ENCODE measurements at regions not wholly inside any gene's neighbourhood (a gene's known extent, or its start where the extent isn't known, plus 50 kb on each side); places are given as distances from the start of the nearest gene placed in this dataset.

GRCh38 chr4:54844911-54845310, 187.2 kb downstream of the KIT start:
- Histone ChIP-seq H3K27me3 (no peaks in the 10 kb centered on the region), H3K4me3 (no peak overlapping the region), H3K27ac (no peak overlapping the region), H3K36me3 (no peaks in the 10 kb centered on the region), H3K9me3 (no peaks in the 10 kb centered on the region), H3K4me1 (no peaks in the 10 kb centered on the region)
- no peak for TF ChIP-seq CTCF (IDR thresholded peaks at IDR 0.05)
- intact Hi-C loops (cut with DNase I) = no loop called here
- ATAC-seq (no peak), DNase-seq (no peak)

GRCh38 chr4:54843946-54844345, 186.2 kb downstream of the KIT start:
- no peak overlapping the region for H3K27ac ChIP-seq
- H3K4me1 ChIP-seq = no peaks in the 10 kb centered on the region
- H3K36me3 ChIP-seq = no peaks in the 10 kb centered on the region
- no peaks in the 10 kb centered on the region for H3K9me3 ChIP-seq
- no peaks in the 10 kb centered on the region for H3K27me3 ChIP-seq
- no peak for ATAC-seq
- no peak overlapping the region for H3K4me3 ChIP-seq
- intact Hi-C loops (cut with DNase I) = no loop called here
- DNase-seq = no peak
- no peak for TF ChIP-seq CTCF (IDR thresholded peaks at IDR 0.05)

- ATAC-seq = no peak
- no peaks in the 10 kb centered on the region for H3K36me3 ChIP-seq
- DNase-seq = no peak
- no peaks in the 10 kb centered on the region for H3K4me1 ChIP-seq
- H3K27me3 ChIP-seq = no peaks in the 10 kb centered on the region
- TF ChIP-seq CTCF (IDR thresholded peaks at IDR 0.05) = no peak
- H3K4me3 ChIP-seq = no peak overlapping the region
- intact Hi-C loops (cut with DNase I) = no loop called here
- no peaks in the 10 kb centered on the region for H3K9me3 ChIP-seq
- H3K27ac ChIP-seq = no peak overlapping the region
Observed at GRCh38 chr4:54843106-54843505, 185.3 kb downstream of the KIT start.

- H3K27ac ChIP-seq = no peak overlapping the region
- ATAC-seq (no peak), DNase-seq (no peak)
- H3K4me3 ChIP-seq = no peak overlapping the region
- no peaks in the 10 kb centered on the region for H3K9me3 ChIP-seq
- H3K4me1 ChIP-seq = no peaks in the 10 kb centered on the region
- H3K27me3 ChIP-seq = no peaks in the 10 kb centered on the region
- intact Hi-C loops (cut with DNase I) = no loop called here
- no peak for TF ChIP-seq CTCF (IDR thresholded peaks at IDR 0.05)
- no peaks in the 10 kb centered on the region for H3K36me3 ChIP-seq
Observed at GRCh38 chr4:54842656-54843055, 184.9 kb downstream of the KIT start.

- H3K36me3 ChIP-seq = no peaks in the 10 kb centered on the region
- no peaks in the 10 kb centered on the region for H3K9me3 ChIP-seq
- H3K27me3 ChIP-seq = no peaks in the 10 kb centered on the region
- no peaks in the 10 kb centered on the region for H3K4me1 ChIP-seq
- no peak overlapping the region for H3K4me3 ChIP-seq
- intact Hi-C loops (cut with DNase I) = no loop called here
- no peak for DNase-seq
- TF ChIP-seq CTCF (IDR thresholded peaks at IDR 0.05) = no peak
- ATAC-seq = no peak
- no peak overlapping the region for H3K27ac ChIP-seq
Observed at GRCh38 chr4:54842226-54842625, 184.5 kb downstream of the KIT start.

GRCh38 chr4:54840992-54841768, 183.4 kb downstream of the KIT start:
- H3K36me3 ChIP-seq = no peaks in the 10 kb centered on the region
- no peaks in the 10 kb centered on the region for H3K27me3 ChIP-seq
- no peak overlapping the region for H3K4me3 ChIP-seq
- intact Hi-C loops (cut with DNase I) = no loop called here
- no peaks in the 10 kb centered on the region for H3K4me1 ChIP-seq
- no peaks in the 10 kb centered on the region for H3K9me3 ChIP-seq
- no peak for DNase-seq
- ATAC-seq = no peak
- no peak overlapping the region for H3K27ac ChIP-seq
- peak; percentile 11 for TF ChIP-seq CTCF (IDR thresholded peaks at IDR 0.05)

Measured in upper lobe of right lung (tissue), 1 donor.